Breast epithelium (tissue), 4 donors: ENCODE measurements at regions not wholly inside any gene's neighbourhood (a gene's known extent, or its start where the extent isn't known, plus 50 kb on each side); places are given as distances from the start of the nearest gene placed in this dataset.

ENCODE experiments used
- DNase-seq, 2 donors: peaks; one replicate each; pipeline ENCODE4 v3.0.0-alpha.2; 2019; ENCODE audit warnings: low spot score in 2 of 2
- H3K27ac ChIP-seq, 2 donors: fragments of 200-600 bp; sonication (generic) in 1 of 2; one replicate each; pipeline ENCODE4 v1.5.1; 2016 to 2019; ENCODE audit warnings: mild to moderate bottlenecking in 1 of 2
- H3K27me3 ChIP-seq, 2 donors: fragments of 200-600 bp; sonication (generic) in 1 of 2; one replicate each; pipeline versions ENCODE4 v1.5.1 to v1.6.0; 2017 to 2019; ENCODE audit warnings: control low read depth in 1 of 2, mild to moderate bottlenecking in 1 of 2
- H3K36me3 ChIP-seq: fragments of 200-600 bp; one replicate; pipeline ENCODE4 v1.5.1; 2019
- H3K4me1 ChIP-seq, 2 donors: fragments of 200-600 bp; sonication (generic); one replicate each; pipeline ENCODE4 v1.5.1; 2016 to 2019; ENCODE audit warnings: control low read depth in 1 of 2
- H3K4me3 ChIP-seq, 3 donors: fragments of 200-600 bp; sonication (generic); 1 replicate in 2 of 3; 2 replicates in 1 of 3; pipeline ENCODE4 v1.5.1; 2016 to 2019; ENCODE audit warnings: mild to moderate bottlenecking in 3 of 3, moderate library complexity in 2 of 3
- H3K9me3 ChIP-seq, 2 donors: fragments of 200-600 bp; sonication (generic) in 1 of 2; one replicate each; pipeline ENCODE4 v1.5.1; 2016 to 2019; ENCODE audit warnings: control low read depth in 1 of 2
- POLR2A ChIP-seq: fragments of 450-650 bp; IDR thresholded peaks from one replicate; pipeline ENCODE4 v1.6.1; 2016; ENCODE audit warnings: antibody characterized with exemption, mild to moderate bottlenecking, moderate library complexity
- POLR2AphosphoS5 ChIP-seq, 3 donors: sonication (generic); formaldehyde crosslinking; IDR thresholded peaks; one replicate each; pipeline ENCODE4 v1.6.1; 2017; ENCODE audit warnings: antibody characterized with exemption in 3 of 3
- intact Hi-C: fragments of 100-400 bp; cut with DNase I; formaldehyde crosslinking; loops from one replicate; pipeline ENCODE4 v1.15.1; 2023; ENCODE audit warnings: low total_unique reads
- TF ChIP-seq, protein P1 (sequence below), 3 donors: fragments of 450-650 bp; IDR thresholded peaks; one replicate each; pipeline ENCODE4 v1.5.1; 2016 to 2017; ENCODE audit warnings: antibody characterized with exemption in 3 of 3, mild to moderate bottlenecking in 3 of 3, moderate library complexity in 3 of 3

DNA sequence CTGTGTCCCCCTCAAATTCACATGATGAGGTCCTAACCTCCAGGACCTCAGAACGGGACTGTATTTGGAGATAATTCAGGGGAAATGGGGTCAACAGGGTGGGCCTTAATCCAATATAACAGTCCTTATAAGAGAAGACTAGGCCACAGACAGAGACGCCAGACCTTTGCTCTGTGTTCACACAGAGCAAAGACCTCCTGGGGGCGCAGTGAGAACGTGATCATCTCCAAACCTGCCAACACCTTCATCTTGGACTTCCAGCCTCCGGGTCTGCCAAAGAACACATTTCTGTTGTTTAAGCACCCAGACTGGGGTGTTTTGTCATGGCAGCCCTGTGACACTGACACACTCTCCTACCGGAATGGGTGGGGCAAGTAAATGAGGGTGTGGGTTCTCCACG lies 250.2 kb downstream of the MN1 start:
- Histone ChIP-seq H3K4me3 (no peak overlapping the region), H3K4me1 (no peaks in the 10 kb centered on the region), H3K27ac (no peak overlapping the region), H3K9me3 (no peaks in the 10 kb centered on the region), H3K27me3 (no peaks in the 10 kb centered on the region), H3K36me3 (no peaks in the 10 kb centered on the region)
- TF ChIP-seq, protein P1, sequence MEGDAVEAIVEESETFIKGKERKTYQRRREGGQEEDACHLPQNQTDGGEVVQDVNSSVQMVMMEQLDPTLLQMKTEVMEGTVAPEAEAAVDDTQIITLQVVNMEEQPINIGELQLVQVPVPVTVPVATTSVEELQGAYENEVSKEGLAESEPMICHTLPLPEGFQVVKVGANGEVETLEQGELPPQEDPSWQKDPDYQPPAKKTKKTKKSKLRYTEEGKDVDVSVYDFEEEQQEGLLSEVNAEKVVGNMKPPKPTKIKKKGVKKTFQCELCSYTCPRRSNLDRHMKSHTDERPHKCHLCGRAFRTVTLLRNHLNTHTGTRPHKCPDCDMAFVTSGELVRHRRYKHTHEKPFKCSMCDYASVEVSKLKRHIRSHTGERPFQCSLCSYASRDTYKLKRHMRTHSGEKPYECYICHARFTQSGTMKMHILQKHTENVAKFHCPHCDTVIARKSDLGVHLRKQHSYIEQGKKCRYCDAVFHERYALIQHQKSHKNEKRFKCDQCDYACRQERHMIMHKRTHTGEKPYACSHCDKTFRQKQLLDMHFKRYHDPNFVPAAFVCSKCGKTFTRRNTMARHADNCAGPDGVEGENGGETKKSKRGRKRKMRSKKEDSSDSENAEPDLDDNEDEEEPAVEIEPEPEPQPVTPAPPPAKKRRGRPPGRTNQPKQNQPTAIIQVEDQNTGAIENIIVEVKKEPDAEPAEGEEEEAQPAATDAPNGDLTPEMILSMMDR (IDR thresholded peaks at IDR 0.05), result no peak
- TF ChIP-seq POLR2AphosphoS5 (IDR thresholded peaks at IDR 0.05) (no peak), POLR2A (no peak)
- intact Hi-C loops, result no loop called here
- DNase-seq, result no peak

DNA sequence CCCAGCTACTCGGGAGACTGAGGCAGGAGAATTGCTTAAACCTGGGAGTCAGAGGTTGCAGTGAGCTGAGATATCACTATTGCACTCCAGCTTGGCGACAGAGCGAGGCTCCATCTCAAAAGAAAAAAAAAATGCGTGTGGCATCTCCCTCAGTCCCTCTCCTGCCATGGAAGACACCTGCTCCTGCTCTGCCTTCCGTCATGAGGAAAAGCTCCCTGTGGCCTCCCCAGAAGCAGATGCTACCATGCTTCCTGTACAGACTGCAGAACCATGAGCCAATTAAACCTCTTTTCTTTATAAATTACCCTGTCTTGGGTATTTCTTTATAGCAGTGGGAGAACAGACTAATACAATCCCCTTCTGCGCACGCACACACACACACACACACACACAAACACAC lies 249.4 kb downstream of the MN1 start:
- TF ChIP-seq POLR2A, result no peak
- TF ChIP-seq, protein P1 (IDR thresholded peaks at IDR 0.05), result no peak
- no peak for TF ChIP-seq POLR2AphosphoS5 (IDR thresholded peaks at IDR 0.05)
- H3K27me3 ChIP-seq, result no peaks in the 10 kb centered on the region

GRCh38 chr22:27552863-27553262 lies 248.7 kb downstream of the MN1 start:
- TF ChIP-seq, protein P1 (IDR thresholded peaks at IDR 0.05), result no peak
- TF ChIP-seq POLR2A, result no peak
- TF ChIP-seq POLR2AphosphoS5 (IDR thresholded peaks at IDR 0.05), result no peak
- Histone ChIP-seq H3K9me3 (no peaks in the 10 kb centered on the region), H3K36me3 (no peaks in the 10 kb centered on the region), H3K4me3 (no peak overlapping the region), H3K27me3 (no peaks in the 10 kb centered on the region), H3K4me1 (no peaks in the 10 kb centered on the region), H3K27ac (no peak overlapping the region)
- DNase-seq, result no peak
- intact Hi-C loops, result no loop called here

More for the DNA sequence above, 249.4 kb downstream of the MN1 start:
- Histone ChIP-seq H3K4me3 (no peak overlapping the region), H3K27ac (no peak overlapping the region), H3K4me1 (no peaks in the 10 kb centered on the region), H3K36me3 (no peaks in the 10 kb centered on the region), H3K9me3 (no peaks in the 10 kb centered on the region)
- DNase-seq, result no peak
- intact Hi-C loops, result no loop called here

GRCh38 chr22:27554106-27554811 lies 247.3 kb downstream of the MN1 start:
- intact Hi-C loops, result no loop called here
- Histone ChIP-seq H3K9me3 (no peaks in the 10 kb centered on the region), H3K4me3 (no peak overlapping the region), H3K36me3 (no peaks in the 10 kb centered on the region), H3K27ac (no peak overlapping the region), H3K27me3 (no peaks in the 10 kb centered on the region), H3K4me1 (no peaks in the 10 kb centered on the region)
- TF ChIP-seq, protein P1 (IDR thresholded peaks at IDR 0.05), result no peak
- no peak for TF ChIP-seq POLR2A
- DNase-seq, result no peak

DNA sequence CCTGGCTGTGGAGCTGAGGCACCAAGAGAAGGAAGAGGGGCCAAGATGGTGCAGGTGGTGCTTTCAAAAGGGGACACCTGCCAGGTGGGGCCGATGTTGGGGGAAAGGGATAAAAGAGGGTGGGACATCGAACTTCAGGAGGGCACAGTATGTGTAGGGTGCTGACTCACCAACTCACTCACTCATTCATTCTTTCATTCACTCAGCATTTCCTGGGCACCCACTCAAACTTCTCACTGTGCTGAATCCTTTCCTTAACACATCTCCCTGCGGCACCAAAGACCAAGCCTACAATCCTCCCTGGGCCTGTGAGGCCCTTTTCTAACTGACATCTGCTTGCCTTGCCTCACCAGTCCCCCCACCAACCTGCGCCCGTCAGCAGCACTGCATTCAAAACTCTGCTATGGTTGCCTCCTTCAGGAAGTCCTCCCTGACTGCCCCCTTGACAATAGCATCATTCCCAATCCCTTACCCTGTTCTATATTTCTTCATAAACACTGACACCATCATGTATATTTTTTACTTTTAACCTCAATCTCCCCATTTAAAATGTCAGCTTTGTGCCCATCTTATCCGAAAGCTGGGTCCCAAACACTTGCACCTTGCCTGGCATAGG lies 246.6 kb downstream of the MN1 start:
- intact Hi-C loops, result no loop called here
- no peak for TF ChIP-seq POLR2A
- TF ChIP-seq, protein P1 (IDR thresholded peaks at IDR 0.05), result no peak
- no peak for TF ChIP-seq POLR2AphosphoS5 (IDR thresholded peaks at IDR 0.05)
- H3K27me3 ChIP-seq, result no peaks in the 10 kb centered on the region

More for the DNA sequence above, 246.6 kb downstream of the MN1 start:
- H3K9me3 ChIP-seq, result no peaks in the 10 kb centered on the region
- no peak overlapping the region for H3K27ac ChIP-seq
- DNase-seq, result no peak
- no peaks in the 10 kb centered on the region for H3K36me3 ChIP-seq
- no peaks in the 10 kb centered on the region for H3K4me1 ChIP-seq
- H3K4me3 ChIP-seq, result no peak overlapping the region
